ENCODE measurements at regions not wholly inside any gene's neighbourhood (a gene's known extent, or its start where the extent isn't known, plus 50 kb on each side); places are given as distances from the start of the nearest gene placed in this dataset.
"Not testable (repeated sequence)": the region's sequence is repeated elsewhere in the genome, so short reads cannot be mapped to it uniquely, and the experiment has no call there.

- DNase-seq (peak in 1 of 2 donors; percentile 51), ATAC-seq (no peak)
- intact Hi-C loops (cut with DNase I, micrococcal nuclease): no loop called here
Observed at GRCh38 chr1:116847688-116848531, 61.8 kb upstream of the PTGFRN start.

DNA sequence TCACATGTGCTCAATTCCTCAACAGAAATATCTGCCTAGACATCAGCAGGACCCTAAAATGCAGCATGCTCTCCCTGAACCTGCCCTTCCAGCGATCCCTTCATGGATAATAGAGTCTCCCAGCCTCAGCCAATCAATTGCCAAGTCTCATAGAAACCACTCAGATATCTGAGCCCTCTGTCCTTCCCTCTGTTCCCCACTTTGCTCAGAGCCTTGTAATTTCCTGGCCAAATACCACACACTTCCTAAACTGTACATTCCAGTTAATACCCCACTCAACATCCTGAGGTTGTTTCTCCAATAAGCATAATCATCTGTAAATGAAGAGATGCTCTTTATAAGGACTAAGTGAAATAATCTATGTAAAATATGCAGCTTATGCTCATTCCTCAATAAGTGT, 59.3 kb upstream of the PTGFRN start:
- DNase-seq (no peak), ATAC-seq (no peak)
- intact Hi-C loops (cut with DNase I, micrococcal nuclease): loop anchor here in 1 of 2 donors (10.0 kb wide), 1 partner anchor 204 kb away; no protein-coding TSS in a partner anchor

DNA sequence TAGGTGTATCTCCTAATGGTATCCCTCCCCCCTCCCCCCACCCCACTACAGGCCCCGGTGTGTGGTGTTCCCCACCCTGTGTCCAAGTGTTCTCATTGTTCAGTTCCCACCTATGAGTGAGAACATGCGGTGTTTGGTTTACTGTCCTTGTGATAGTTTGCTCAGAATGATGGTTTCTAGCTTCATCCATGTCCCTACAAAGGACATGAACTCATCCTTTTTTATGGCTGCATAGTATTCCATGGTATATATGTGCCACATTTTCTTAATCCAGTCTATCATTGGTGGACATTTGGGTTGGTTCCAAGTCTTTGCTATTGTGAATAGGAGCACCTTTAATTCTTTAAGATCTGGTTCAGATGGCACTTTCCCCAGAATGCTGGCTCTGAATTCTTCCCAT, 58.5 kb upstream of the PTGFRN start:
- intact Hi-C loops (cut with DNase I, micrococcal nuclease): loop anchor here in 1 of 2 donors (10.0 kb wide), 1 partner anchor 204 kb away; no protein-coding TSS in a partner anchor

GRCh38 chr1:116851846-116852245, 57.9 kb upstream of the PTGFRN start:
- intact Hi-C loops (cut with DNase I, micrococcal nuclease): loop anchor here in 1 of 2 donors (10.0 kb wide), 1 partner anchor 203 kb away; no protein-coding TSS in a partner anchor
- DNase-seq (no peak), ATAC-seq (no peak)

More for the DNA sequence above, 58.5 kb upstream of the PTGFRN start:
- DNase-seq, ATAC-seq: not testable (repeated sequence)

GRCh38 chr1:116852367-116852766, 57.3 kb upstream of the PTGFRN start:
- DNase-seq (no peak), ATAC-seq (no peak)
- intact Hi-C loops (cut with DNase I, micrococcal nuclease): loop anchor here in 1 of 2 donors (10.0 kb wide), 1 partner anchor 202 kb away; no protein-coding TSS in a partner anchor

DNA sequence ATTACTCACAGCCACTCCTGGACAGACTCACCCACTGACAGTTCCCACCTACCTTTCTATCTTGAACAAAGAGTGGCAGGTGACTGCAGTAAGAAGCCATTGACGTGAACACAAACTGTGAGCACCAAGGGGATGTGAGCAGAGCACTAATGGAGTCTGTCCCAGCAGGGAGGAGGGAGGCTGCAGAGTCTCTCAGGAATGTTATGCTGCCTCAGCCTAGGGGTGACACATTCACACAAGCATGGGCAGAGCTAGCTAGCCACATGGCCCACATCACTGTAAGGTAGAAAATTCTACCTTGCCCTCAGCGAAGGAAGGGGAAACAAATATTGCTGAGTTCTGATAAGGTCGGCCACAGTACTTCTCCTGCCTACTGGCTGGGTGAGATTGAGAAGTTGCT, 56.8 kb upstream of the PTGFRN start:
- intact Hi-C loops (cut with DNase I, micrococcal nuclease): loop anchor here in 1 of 2 donors (10.0 kb wide), 1 partner anchor 202 kb away; no protein-coding TSS in a partner anchor

DNA sequence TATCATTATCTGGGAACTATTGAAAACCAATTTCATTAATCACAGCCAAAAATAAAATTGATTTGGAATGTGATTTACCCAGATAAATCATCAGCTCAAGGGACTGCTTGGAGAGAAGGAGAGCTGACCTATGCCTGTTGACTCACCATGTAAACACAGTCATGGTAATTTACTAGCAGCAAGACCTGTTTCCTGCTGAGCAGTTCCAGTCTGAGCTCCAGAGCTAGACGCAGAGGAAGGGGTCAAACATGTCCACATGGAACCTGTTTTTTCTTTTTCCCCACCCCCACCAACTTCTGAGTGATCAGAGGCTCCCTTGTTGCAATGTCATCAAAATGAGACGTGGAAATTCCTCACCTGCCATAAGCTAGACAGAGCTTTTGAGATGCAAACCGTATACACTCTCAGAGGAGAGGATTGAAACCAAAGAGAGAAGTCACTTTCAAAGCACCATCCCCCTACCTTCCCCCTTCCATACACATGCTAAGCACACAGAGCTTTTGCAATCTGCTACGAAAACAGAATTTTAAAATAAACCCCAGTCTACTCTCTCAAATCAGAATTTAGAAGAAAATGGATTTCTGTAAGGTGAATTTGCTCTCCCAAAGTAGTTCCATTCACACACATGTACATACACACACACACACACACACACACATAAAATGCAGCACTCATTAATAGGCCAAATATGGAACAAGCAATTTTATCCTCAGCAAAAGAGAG, 55.9 kb upstream of the PTGFRN start:
- DNase-seq: peak; percentile 31 to 72
- intact Hi-C loops (cut with DNase I, micrococcal nuclease): loop anchor here in 1 of 2 donors (10.0 kb wide), 1 partner anchor 201 kb away; no protein-coding TSS in a partner anchor
- peak; percentile 99 for ATAC-seq

More for the DNA sequence above, 56.8 kb upstream of the PTGFRN start:
- DNase-seq: no peak
- no peak for ATAC-seq

- DNase-seq (no peak), ATAC-seq (no peak)
- intact Hi-C loops (cut with DNase I, micrococcal nuclease): loop anchor here in 1 of 2 donors (10.0 kb wide), 1 partner anchor 200 kb away; no protein-coding TSS in a partner anchor
Observed at GRCh38 chr1:116854403-116854690, 55.4 kb upstream of the PTGFRN start.

GRCh38 chr1:116854716-116855115, 55.0 kb upstream of the PTGFRN start:
- intact Hi-C loops (cut with DNase I, micrococcal nuclease): loop anchor here in 1 of 2 donors (10.0 kb wide), 1 partner anchor 200 kb away; no protein-coding TSS in a partner anchor
- ATAC-seq (peak; percentile 43), DNase-seq (no peak)

- peak; percentile 58 for ATAC-seq
Observed at GRCh38 chr1:116855191-116855619, 54.5 kb upstream of the PTGFRN start.

DNA sequence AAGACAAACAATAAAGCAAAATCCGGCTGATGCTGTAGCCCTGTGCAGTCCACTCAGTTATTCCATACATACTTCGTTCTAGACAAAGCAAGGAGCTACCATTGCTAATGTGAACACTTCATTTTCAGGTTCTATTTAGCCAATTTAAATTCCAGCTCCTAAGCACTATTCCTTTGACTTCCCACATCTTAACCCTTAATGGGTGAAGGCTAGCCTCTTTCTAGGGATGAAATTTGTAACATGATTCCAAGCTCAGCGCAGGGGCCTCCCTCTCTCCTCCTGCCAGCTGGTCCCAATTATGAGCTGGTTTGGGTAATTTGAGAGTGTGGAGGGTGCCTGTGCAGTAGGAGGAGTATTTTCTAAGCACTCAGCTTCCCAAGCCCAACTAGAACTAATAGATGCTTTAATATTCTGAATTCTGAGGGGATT, 53.9 kb upstream of the PTGFRN start:
- intact Hi-C loops (cut with DNase I, micrococcal nuclease): loop anchor here in 1 of 2 donors (10.0 kb wide), 1 partner anchor 199 kb away; no protein-coding TSS in a partner anchor
- ATAC-seq: no peak
- no peak for DNase-seq

More at GRCh38 chr1:116855191-116855619, 54.5 kb upstream of the PTGFRN start:
- intact Hi-C loops (cut with DNase I, micrococcal nuclease): loop anchor here in 1 of 2 donors (10.0 kb wide), 1 partner anchor 200 kb away; no protein-coding TSS in a partner anchor
- DNase-seq: peak; percentile 33 to 38

DNA sequence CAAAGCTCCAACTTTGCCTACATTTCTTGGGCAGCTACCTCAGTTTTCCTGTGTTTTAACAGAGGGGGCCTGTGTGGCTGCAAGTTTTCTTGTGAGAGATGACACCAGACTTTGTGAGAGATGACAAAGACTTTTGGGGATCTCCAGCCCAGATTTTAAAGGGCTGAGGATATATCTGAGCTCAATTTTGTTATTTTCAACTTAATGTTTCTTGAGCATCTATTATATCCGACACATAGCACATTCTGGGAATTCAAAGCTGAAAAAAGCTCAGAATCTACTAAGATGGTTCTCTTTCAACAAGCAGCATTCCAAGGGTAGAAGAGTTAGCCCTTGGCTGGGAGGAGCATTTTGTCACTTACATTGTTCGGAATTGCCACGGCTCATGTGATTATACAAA, 53.4 kb upstream of the PTGFRN start:
- no peak for DNase-seq
- intact Hi-C loops (cut with DNase I, micrococcal nuclease): loop anchor here in 1 of 2 donors (10.0 kb wide), 1 partner anchor 198 kb away; no protein-coding TSS in a partner anchor
- ATAC-seq: no peak

DNA sequence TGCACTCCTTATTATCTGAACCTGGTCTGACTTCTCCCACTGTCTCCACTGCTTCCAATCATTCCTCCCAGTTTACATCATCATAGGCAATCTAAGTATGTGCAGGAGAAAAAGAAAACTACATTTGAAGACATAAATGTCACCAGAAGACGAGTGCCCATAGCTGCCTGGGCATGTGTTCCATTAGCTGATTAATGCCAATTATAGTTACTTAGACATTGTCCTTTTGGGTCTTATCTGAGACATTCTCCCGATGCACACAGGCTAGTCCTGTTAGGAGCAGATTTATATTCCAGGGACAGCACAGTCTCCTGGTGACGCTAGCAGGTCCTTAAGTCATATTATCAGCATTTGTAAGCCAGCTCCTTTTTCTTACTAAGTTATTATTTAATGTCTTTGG, 52.6 kb upstream of the PTGFRN start:
- DNase-seq: no peak
- no peak for ATAC-seq
- intact Hi-C loops (cut with DNase I, micrococcal nuclease): loop anchor here in 1 of 2 donors (10.0 kb wide), 1 partner anchor 198 kb away; no protein-coding TSS in a partner anchor

Measured in left colon (tissue), 2 donors.